HCT116 (cell line): ENCODE measurements at regions not wholly inside any gene's neighbourhood (a gene's known extent, or its start where the extent isn't known, plus 50 kb on each side); places are given as distances from the start of the nearest gene placed in this dataset.

Source experiments
- CEBPB ChIP-seq: IDR thresholded peaks from 2 replicates; pipeline ENCODE4 v1.6.1; 2012; ENCODE audit warnings: low read depth
- EZH2 ChIP-seq: fragments of 200-600 bp; sonication (generic); IDR thresholded peaks from 2 replicates; pipeline ENCODE4 v1.6.1; 2017; ENCODE audit warnings: antibody characterized with exemption, mixed run types
- POLR2AphosphoS5 ChIP-seq: IDR thresholded peaks from 2 replicates; pipeline ENCODE4 v1.6.1; 2011; ENCODE audit warnings: mild to moderate bottlenecking, low read depth, low read length, moderate library complexity
- SIN3A ChIP-seq: IDR thresholded peaks from 2 replicates; pipeline ENCODE4 v1.6.1; 2012; ENCODE audit warnings: low read depth
- SP1 ChIP-seq: IDR thresholded peaks from 2 replicates; pipeline ENCODE4 v1.6.1; 2012; ENCODE audit warnings: low read depth
- SRF ChIP-seq: IDR thresholded peaks from 2 replicates; pipeline ENCODE4 v1.6.1; 2012; ENCODE audit warnings: low read depth
- ZNF274 ChIP-seq: fragments of 200-500 bp; sonication (Bioruptor generic); IDR thresholded peaks from 2 replicates; pipeline ENCODE4 v1.6.1; 2014; ENCODE audit warnings: mild to moderate bottlenecking, low read depth, low read length, inconsistent platforms
- TF ChIP-seq, protein P1 (sequence below), 3 experiments: fragments of 200-600 bp in 1 of 3; sonication (generic) in 1 of 3; IDR thresholded peaks in 2 of 3; conservative IDR thresholded peaks in 1 of 3; 2 replicates each; pipeline ENCODE4 v1.5.1; 2012 to 2017; ENCODE audit warnings: low read depth in 2 of 3, low read length in 2 of 3, antibody characterized with exemption in 1 of 3, borderline replicate concordance in 1 of 3, control low read depth in 1 of 3, mild to moderate bottlenecking in 1 of 3, mixed read lengths in 1 of 3, mixed run types in 1 of 3, moderate library complexity in 1 of 3; ENCODE audit not compliant: insufficient read depth in 1 of 3

GRCh38 chr1:95615421-95615820, 381.4 kb downstream of the RWDD3 start:
- TF ChIP-seq CEBPB (no peak), SP1 (no peak), EZH2 (no peak), SIN3A (no peak), ZNF274 (no peak), SRF (no peak), POLR2AphosphoS5 (no peak)
- TF ChIP-seq, protein P1, sequence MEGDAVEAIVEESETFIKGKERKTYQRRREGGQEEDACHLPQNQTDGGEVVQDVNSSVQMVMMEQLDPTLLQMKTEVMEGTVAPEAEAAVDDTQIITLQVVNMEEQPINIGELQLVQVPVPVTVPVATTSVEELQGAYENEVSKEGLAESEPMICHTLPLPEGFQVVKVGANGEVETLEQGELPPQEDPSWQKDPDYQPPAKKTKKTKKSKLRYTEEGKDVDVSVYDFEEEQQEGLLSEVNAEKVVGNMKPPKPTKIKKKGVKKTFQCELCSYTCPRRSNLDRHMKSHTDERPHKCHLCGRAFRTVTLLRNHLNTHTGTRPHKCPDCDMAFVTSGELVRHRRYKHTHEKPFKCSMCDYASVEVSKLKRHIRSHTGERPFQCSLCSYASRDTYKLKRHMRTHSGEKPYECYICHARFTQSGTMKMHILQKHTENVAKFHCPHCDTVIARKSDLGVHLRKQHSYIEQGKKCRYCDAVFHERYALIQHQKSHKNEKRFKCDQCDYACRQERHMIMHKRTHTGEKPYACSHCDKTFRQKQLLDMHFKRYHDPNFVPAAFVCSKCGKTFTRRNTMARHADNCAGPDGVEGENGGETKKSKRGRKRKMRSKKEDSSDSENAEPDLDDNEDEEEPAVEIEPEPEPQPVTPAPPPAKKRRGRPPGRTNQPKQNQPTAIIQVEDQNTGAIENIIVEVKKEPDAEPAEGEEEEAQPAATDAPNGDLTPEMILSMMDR (IDR thresholded peaks at IDR 0.05 in 2 of 3, conservative IDR thresholded peaks at IDR 0.05 in 1 of 3; ENCODE audit: borderline replicate concordance in 1 of 3, insufficient read depth in 1 of 3, low read depth in 2 of 3, low read length in 2 of 3) = no peak
